Astrocyte (in vitro differentiated cells and primary cell): ENCODE measurements at regions not wholly inside any gene's neighbourhood (a gene's known extent, or its start where the extent isn't known, plus 50 kb on each side); places are given as distances from the start of the nearest gene placed in this dataset.

Source experiments
- DNase-seq: peaks from one replicate; pipeline ENCODE4 v3.0.0-alpha.2; 2010; ENCODE audit warnings: low read depth
- FAIRE-seq: peaks from 2 replicates; lab custom pipeline; 2011; peaks lifted over from hg19 to GRCh38; lab: Jason Lieb, UNC
- H2AFZ ChIP-seq: 2 replicates; pipeline ENCODE4 v1.6.0; 2012; ENCODE audit warnings: low read depth, low read length, inconsistent platforms
- H3K27ac ChIP-seq: 2 replicates; pipeline ENCODE4 v1.5.1; 2011; ENCODE audit warnings: low read depth, low read length, inconsistent platforms
- H3K27me3 ChIP-seq: 2 replicates; pipeline ENCODE4 v1.6.0; 2011; ENCODE audit warnings: low read length, inconsistent platforms; ENCODE audit not compliant: insufficient read depth
- H3K36me3 ChIP-seq: 2 replicates; pipeline ENCODE4 v1.5.1; 2011; ENCODE audit warnings: low read length, inconsistent platforms; ENCODE audit not compliant: insufficient read depth
- H3K4me1 ChIP-seq: 2 replicates; pipeline ENCODE4 v1.5.1; 2011; ENCODE audit warnings: low read length, inconsistent platforms; ENCODE audit not compliant: insufficient read depth
- H3K4me2 ChIP-seq: 2 replicates; pipeline ENCODE4 v1.6.0; 2012; ENCODE audit warnings: low read length, inconsistent platforms
- H3K4me3 ChIP-seq: 2 replicates; pipeline ENCODE4 v1.5.1; 2011; ENCODE audit warnings: low read depth, mild to moderate bottlenecking, low read length, inconsistent platforms; ENCODE audit not compliant: insufficient read depth
- H3K79me2 ChIP-seq: 2 replicates; pipeline ENCODE4 v1.6.0; 2012; ENCODE audit warnings: mild to moderate bottlenecking, low read length, inconsistent platforms; ENCODE audit not compliant: insufficient read depth
- H3K9ac ChIP-seq: 2 replicates; pipeline ENCODE4 v1.6.0; 2012; ENCODE audit warnings: mild to moderate bottlenecking, low read length, inconsistent platforms
- H3K9me3 ChIP-seq: 2 replicates; pipeline ENCODE4 v1.5.1; 2012; ENCODE audit warnings: low read depth, mild to moderate bottlenecking, low read length, inconsistent platforms; ENCODE audit not compliant: insufficient read depth
- H4K20me1 ChIP-seq: 2 replicates; pipeline ENCODE4 v1.6.0; 2012; ENCODE audit warnings: low read length, inconsistent platforms; ENCODE audit not compliant: insufficient read depth
- H3K27ac Mint-ChIP-seq: one replicate; pipeline ENCODE4 v1.8.0; 2021; ENCODE audit warnings: mild to moderate bottlenecking, mixed read lengths; ENCODE audit not compliant: unreplicated experiment
- H3K27me3 Mint-ChIP-seq: one replicate; pipeline ENCODE4 v1.8.0; 2021; ENCODE audit warnings: low read depth, mixed read lengths; ENCODE audit not compliant: unreplicated experiment
- H3K36me3 Mint-ChIP-seq: one replicate; pipeline ENCODE4 v1.8.0; 2021; ENCODE audit warnings: low read depth, mixed read lengths; ENCODE audit not compliant: unreplicated experiment
- H3K4me1 Mint-ChIP-seq: one replicate; pipeline ENCODE4 v1.8.0; 2021; ENCODE audit warnings: low read depth, mixed read lengths; ENCODE audit not compliant: unreplicated experiment
- H3K4me3 Mint-ChIP-seq: one replicate; pipeline ENCODE4 v1.8.0; 2021; ENCODE audit warnings: mild to moderate bottlenecking, moderate library complexity, mixed read lengths; ENCODE audit not compliant: unreplicated experiment
- H3K9me3 Mint-ChIP-seq: one replicate; pipeline ENCODE4 v1.8.0; 2021; ENCODE audit warnings: mild to moderate bottlenecking, mixed read lengths; ENCODE audit not compliant: unreplicated experiment
- CTCF ChIP-seq: IDR thresholded peaks from 2 replicates; pipeline ENCODE4 v1.5.1; 2011; ENCODE audit warnings: low read depth, mild to moderate bottlenecking, inconsistent platforms, low read length, moderate library complexity; ENCODE audit not compliant: insufficient read depth
- EZH2 ChIP-seq: IDR thresholded peaks from 2 replicates; pipeline ENCODE4 v1.6.1; 2012; ENCODE audit warnings: mild to moderate bottlenecking, low read length, inconsistent platforms; ENCODE audit not compliant: insufficient read depth

GRCh38 chr10:128823201-128823600 lies 643.8 kb upstream of the MGMT start:
- Histone ChIP-seq H3K4me3 (no peak overlapping the region), H4K20me1 (no peaks in the 10 kb centered on the region), H3K4me2 (no peak overlapping the region), H3K4me1 (no peaks in the 10 kb centered on the region), H3K9ac (no peak overlapping the region), H3K36me3 (no peaks in the 10 kb centered on the region), H2AFZ (no peak overlapping the region), H3K27ac (no peak overlapping the region), H3K27me3 (no peaks in the 10 kb centered on the region), H3K9me3 (no peaks in the 10 kb centered on the region), H3K79me2 (no peaks in the 10 kb centered on the region)
- no peak overlapping the region for H3K4me3 Mint-ChIP-seq
- no peaks in the 10 kb centered on the region for H3K4me1 Mint-ChIP-seq
- H3K27ac Mint-ChIP-seq, result no peak overlapping the region
- DNase-seq (no peak), FAIRE-seq (no peak)
- H3K36me3 Mint-ChIP-seq, result no peaks in the 10 kb centered on the region
- H3K9me3 Mint-ChIP-seq, result no peaks in the 10 kb centered on the region
- H3K27me3 Mint-ChIP-seq, result peaks cover 49% of the 10 kb centered on the region
- TF ChIP-seq CTCF (no peak), EZH2 (no peak)

GRCh38 chr10:128825626-128826025 lies 641.4 kb upstream of the MGMT start:
- no peaks in the 10 kb centered on the region for H4K20me1 ChIP-seq
- no peaks in the 10 kb centered on the region for H3K9me3 Mint-ChIP-seq
- no peaks in the 10 kb centered on the region for H3K36me3 ChIP-seq
- H3K4me1 ChIP-seq, result no peaks in the 10 kb centered on the region
- H3K79me2 ChIP-seq, result no peaks in the 10 kb centered on the region
- DNase-seq, result no peak
- no peak overlapping the region for H2AFZ ChIP-seq
- no peak overlapping the region for H3K27ac ChIP-seq
- H3K4me3 ChIP-seq, result no peak overlapping the region
- H3K4me2 ChIP-seq, result no peak overlapping the region
- no peaks in the 10 kb centered on the region for H3K36me3 Mint-ChIP-seq
- FAIRE-seq, result no peak
- no peaks in the 10 kb centered on the region for H3K4me1 Mint-ChIP-seq
- TF ChIP-seq CTCF (no peak), EZH2 (no peak)
- H3K9me3 ChIP-seq, result no peaks in the 10 kb centered on the region
- H3K27ac Mint-ChIP-seq, result no peak overlapping the region
- peaks cover 39% of the 10 kb centered on the region for H3K27me3 Mint-ChIP-seq
- H3K4me3 Mint-ChIP-seq, result no peak overlapping the region
- no peak overlapping the region for H3K9ac ChIP-seq
- H3K27me3 ChIP-seq, result no peaks in the 10 kb centered on the region

- Mint-ChIP-seq H3K4me3 (no peak overlapping the region), H3K4me1 (no peaks in the 10 kb centered on the region), H3K36me3 (no peaks in the 10 kb centered on the region), H3K9me3 (no peaks in the 10 kb centered on the region), H3K27me3 (peaks cover 20% of the 10 kb centered on the region), H3K27ac (no peak overlapping the region)
- FAIRE-seq (no peak), DNase-seq (no peak)
- Histone ChIP-seq H4K20me1 (no peaks in the 10 kb centered on the region), H2AFZ (no peak overlapping the region), H3K4me3 (no peak overlapping the region), H3K9ac (no peak overlapping the region), H3K36me3 (no peaks in the 10 kb centered on the region), H3K27me3 (no peaks in the 10 kb centered on the region), H3K27ac (no peak overlapping the region), H3K4me1 (no peaks in the 10 kb centered on the region), H3K9me3 (peaks cover 3% of the 10 kb centered on the region), H3K4me2 (no peak overlapping the region), H3K79me2 (no peaks in the 10 kb centered on the region)
- TF ChIP-seq EZH2, result no peak
- TF ChIP-seq CTCF, result no peak
Measured at GRCh38 chr10:128833671-128834070, 633.4 kb upstream of the MGMT start.
